Spinal cord (tissue), 9 donors: ENCODE measurements at regions not wholly inside any gene's neighbourhood (a gene's known extent, or its start where the extent isn't known, plus 50 kb on each side); places are given as distances from the start of the nearest gene placed in this dataset.

Experiments
- DNase-seq, 6 donors: peaks; one replicate each; pipeline versions ENCODE4 v3.0.0 to v3.0.0-alpha.2; 2013 to 2015; ENCODE audit warnings: low spot score in 6 of 6, low read depth in 4 of 6
- H3K27ac ChIP-seq: one replicate; pipeline ENCODE4 v1.5.1; 2013; ENCODE audit warnings: low read depth, low read length, control low read depth
- H3K27me3 ChIP-seq: one replicate; pipeline ENCODE4 v1.6.1; 2013; ENCODE audit warnings: low read length; ENCODE audit not compliant: control insufficient read depth, insufficient read depth
- H3K36me3 ChIP-seq: one replicate; pipeline ENCODE4 v1.6.1; 2013; ENCODE audit warnings: low read length; ENCODE audit not compliant: control insufficient read depth, insufficient read depth
- H3K4me1 ChIP-seq: one replicate; pipeline ENCODE4 v1.6.1; 2013; ENCODE audit warnings: low read length; ENCODE audit not compliant: control insufficient read depth, insufficient read depth
- H3K4me3 ChIP-seq: one replicate; pipeline ENCODE4 v1.5.1; 2013; ENCODE audit warnings: low read depth, low read length, control low read depth
- H3K9me3 ChIP-seq: one replicate; pipeline ENCODE4 v1.6.1; 2013; ENCODE audit warnings: low read length; ENCODE audit not compliant: control insufficient read depth, insufficient read depth
- WGBS: methylation state at CpG from one replicate; pipeline ENCODE4 v1.1.5; 2013; ENCODE audit warnings: missing lambda C conversion rate; ENCODE audit not compliant: insufficient coverage; 5-methylcytosine and 5-hydroxymethylcytosine counted together
- donor health status: healthy.

GRCh38 chr7:145156834-145157233 is 321.0 kb upstream of the TPK1 start:
- no CpG with 5 or more reads among the region's 1 CpG for WGBS
- no peaks in the 10 kb centered on the region for H3K9me3 ChIP-seq
- DNase-seq = no peak

GRCh38 chr7:145152589-145152988 is 316.7 kb upstream of the TPK1 start:
- Histone ChIP-seq H3K4me1 (no peaks in the 10 kb centered on the region), H3K4me3 (no peak overlapping the region), H3K27me3 (no peaks in the 10 kb centered on the region), H3K27ac (no peak overlapping the region), H3K36me3 (no peaks in the 10 kb centered on the region), H3K9me3 (no peaks in the 10 kb centered on the region)
- 44% methylated on average over 1 of the region's 3 CpGs for WGBS
- no peak for DNase-seq

More at GRCh38 chr7:145156834-145157233, 321.0 kb upstream of the TPK1 start:
- Histone ChIP-seq H3K36me3 (no peaks in the 10 kb centered on the region), H3K27me3 (no peaks in the 10 kb centered on the region), H3K4me3 (no peak overlapping the region), H3K4me1 (no peaks in the 10 kb centered on the region), H3K27ac (no peak overlapping the region)

- Histone ChIP-seq H3K36me3 (no peaks in the 10 kb centered on the region), H3K27me3 (no peaks in the 10 kb centered on the region), H3K27ac (no peak overlapping the region), H3K4me1 (no peaks in the 10 kb centered on the region), H3K4me3 (no peak overlapping the region), H3K9me3 (no peaks in the 10 kb centered on the region)
- 70% methylated on average over 8 of the region's 11 CpGs for WGBS
- peak in 1 of 6 donors; percentile 45 for DNase-seq
These were observed 315.8 kb upstream of the TPK1 start for GRCh38 chr7:145151676-145152075.

- Histone ChIP-seq H3K36me3 (no peaks in the 10 kb centered on the region), H3K27ac (no peak overlapping the region), H3K4me1 (no peaks in the 10 kb centered on the region), H3K27me3 (no peaks in the 10 kb centered on the region), H3K9me3 (no peaks in the 10 kb centered on the region), H3K4me3 (no peak overlapping the region)
- 80% methylated on average over 1 of the region's 2 CpGs for WGBS
- no peak for DNase-seq
These were observed 312.0 kb upstream of the TPK1 start for GRCh38 chr7:145147865-145148264.

- H3K27ac ChIP-seq = no peak overlapping the region
- H3K4me1 ChIP-seq = no peaks in the 10 kb centered on the region
- H3K9me3 ChIP-seq = no peaks in the 10 kb centered on the region
- H3K4me3 ChIP-seq = no peak overlapping the region
- DNase-seq = peak in 1 of 6 donors; percentile 76
- 100% methylated on average over 2 of the region's 5 CpGs for WGBS
- H3K27me3 ChIP-seq = no peaks in the 10 kb centered on the region
- H3K36me3 ChIP-seq = no peaks in the 10 kb centered on the region
These were observed 307.8 kb upstream of the TPK1 start for GRCh38 chr7:145143685-145144084.

- DNase-seq = no peak
- Histone ChIP-seq H3K4me1 (no peaks in the 10 kb centered on the region), H3K27ac (no peak overlapping the region), H3K36me3 (no peaks in the 10 kb centered on the region), H3K9me3 (no peaks in the 10 kb centered on the region), H3K27me3 (no peaks in the 10 kb centered on the region), H3K4me3 (no peak overlapping the region)
These were observed 298.5 kb upstream of the TPK1 start for GRCh38 chr7:145134377-145134776.

- Histone ChIP-seq H3K36me3 (no peaks in the 10 kb centered on the region), H3K27me3 (no peaks in the 10 kb centered on the region), H3K4me1 (no peaks in the 10 kb centered on the region), H3K27ac (no peak overlapping the region), H3K4me3 (no peak overlapping the region), H3K9me3 (no peaks in the 10 kb centered on the region)
- WGBS = 86% methylated on average over 1 of the region's 2 CpGs
- DNase-seq = no peak
These were observed 287.6 kb upstream of the TPK1 start for GRCh38 chr7:145123502-145123901.

- Histone ChIP-seq H3K27me3 (no peaks in the 10 kb centered on the region), H3K27ac (no peak overlapping the region), H3K4me3 (no peak overlapping the region), H3K36me3 (no peaks in the 10 kb centered on the region), H3K9me3 (no peaks in the 10 kb centered on the region), H3K4me1 (no peaks in the 10 kb centered on the region)
- peak in 3 of 6 donors; percentile 4 to 55 (median 22) for DNase-seq
- WGBS = 0% methylated on average over 1 of the region's 1 CpG
These were observed 270.1 kb upstream of the TPK1 start for GRCh38 chr7:145106001-145106400.

- Histone ChIP-seq H3K4me1 (no peaks in the 10 kb centered on the region), H3K27me3 (no peaks in the 10 kb centered on the region), H3K9me3 (no peaks in the 10 kb centered on the region), H3K4me3 (no peak overlapping the region), H3K27ac (no peak overlapping the region), H3K36me3 (no peaks in the 10 kb centered on the region)
- WGBS = no CpG with 5 or more reads among the region's 2 CpGs
- DNase-seq = peak in 2 of 6 donors; percentile 1 to 48
These were observed 269.7 kb upstream of the TPK1 start for GRCh38 chr7:145105561-145105960.

GRCh38 chr7:145104400-145104799 is 268.5 kb upstream of the TPK1 start:
- no peak overlapping the region for H3K4me3 ChIP-seq
- no peaks in the 10 kb centered on the region for H3K4me1 ChIP-seq
- H3K36me3 ChIP-seq = no peaks in the 10 kb centered on the region
- no peaks in the 10 kb centered on the region for H3K27me3 ChIP-seq
- no peaks in the 10 kb centered on the region for H3K9me3 ChIP-seq
- no peak overlapping the region for H3K27ac ChIP-seq
- DNase-seq = no peak
- whole genome bisulfite sequencing = no CpG with 5 or more reads among the region's 1 CpG
